ENCODE measurements at regions not wholly inside any gene's neighbourhood (a gene's known extent, or its start where the extent isn't known, plus 50 kb on each side); places are given as distances from the start of the nearest gene placed in this dataset.

- no peak overlapping the region for H3K27ac ChIP-seq (ENCODE audit: low read depth, low read length)
- no peaks in the 10 kb centered on the region for H3K9me3 ChIP-seq (ENCODE audit: control insufficient read depth in 1 of 2, insufficient read depth in 1 of 2, low read depth in 1 of 2, low read length in 2 of 2)
- no peaks in the 10 kb centered on the region for H3K36me3 ChIP-seq (ENCODE audit: control insufficient read depth in 1 of 2, insufficient read depth in 2 of 2, low read length in 2 of 2)
- H3K27me3 ChIP-seq (ENCODE audit: insufficient read depth, low read length): no peaks in the 10 kb centered on the region
- POLR2A ChIA-PET: no interaction called here
- DNase-seq (ENCODE audit: low read depth, low spot score) (no peak), ATAC-seq (no peak)
- no peak for TF ChIP-seq YY1 (IDR thresholded peaks at IDR 0.05; ENCODE audit: extremely low read depth, insufficient replicate concordance, low read depth, low read length)
- TF ChIP-seq POLR2AphosphoS5 (IDR thresholded peaks at IDR 0.05; ENCODE audit: low read depth, low read length): no peak
- TF ChIP-seq EGR1 (IDR thresholded peaks at IDR 0.05; ENCODE audit: low read depth): no peak
- TF ChIP-seq SRF (IDR thresholded peaks at IDR 0.05; ENCODE audit: low read depth): no peak
- TF ChIP-seq CEBPB (IDR thresholded peaks at IDR 0.05; ENCODE audit: low read depth): no peak
- TF ChIP-seq ZFX (IDR thresholded peaks at IDR 0.05): no peak
- no peak for TF ChIP-seq CBX3 (IDR thresholded peaks at IDR 0.05; ENCODE audit: low read depth)
- no peak for TF ChIP-seq SIN3A (IDR thresholded peaks at IDR 0.05; ENCODE audit: low read depth)
- no peak for TF ChIP-seq SP1 (IDR thresholded peaks at IDR 0.05; ENCODE audit: low read depth)
- TF ChIP-seq RAD21 (IDR thresholded peaks at IDR 0.05; ENCODE audit: low read depth): no peak
- TF ChIP-seq ATF3 (IDR thresholded peaks at IDR 0.05): no peak
- no peak for TF ChIP-seq CTCF (IDR thresholded peaks at IDR 0.05 in 2 of 3, conservative IDR thresholded peaks at IDR 0.05 in 1 of 3; ENCODE audit: borderline replicate concordance in 1 of 3, insufficient read depth in 1 of 3, low read depth in 2 of 3, low read length in 2 of 3)
- TF ChIP-seq TCF7L2 (IDR thresholded peaks at IDR 0.05; ENCODE audit: borderline replicate concordance, extremely low read depth, insufficient read depth, insufficient read length): no peak
- TF ChIP-seq POLR2A (IDR thresholded peaks at IDR 0.05; ENCODE audit: borderline replicate concordance, extremely low read depth, insufficient read depth, insufficient read length): no peak
- TF ChIP-seq ZBTB33 (IDR thresholded peaks at IDR 0.05; ENCODE audit: extremely low read depth, insufficient replicate concordance, low read length): no peak
- no peaks in the 10 kb centered on the region for H3K4me1 ChIP-seq (ENCODE audit: control insufficient read depth in 1 of 2, insufficient read depth in 2 of 2, low read length in 2 of 2)
- no peak overlapping the region for H2AFZ ChIP-seq (ENCODE audit: low read depth, low read length, poor library complexity, severe bottlenecking)
- no peak overlapping the region for H3K4me3 ChIP-seq (replicated peaks in 1 of 2; ENCODE audit: low read depth in 1 of 2, low read length in 2 of 2)
- intact Hi-C loops (cut with micrococcal nuclease): no loop called here
- no peaks in the 10 kb centered on the region for H4K20me1 ChIP-seq (ENCODE audit: insufficient read depth)
- H3K79me2 ChIP-seq (ENCODE audit: insufficient read depth, low read length): no peaks in the 10 kb centered on the region
- H3K9me2 ChIP-seq (ENCODE audit: insufficient read depth): no peaks in the 10 kb centered on the region
- BruUV-seq (replicated peaks): no TSS peak
- CTCF ChIA-PET: no interaction called here
- H3K4me2 ChIP-seq (ENCODE audit: low read length): no peak overlapping the region
- RAD21 ChIA-PET (ENCODE audit: low non-redundant PET in 1 of 2, low total read pairs in 2 of 2, uncharacterized antibody in 2 of 2, unreplicated experiment in 2 of 2): no interaction called here
- H3K9ac ChIP-seq (ENCODE audit: low read length): no peak overlapping the region
These were observed 153.4 kb downstream of the PPP1R2C start for GRCh38 chrX:42624524-42624923.
